ENCODE measurements at regions not wholly inside any gene's neighbourhood (a gene's known extent, or its start where the extent isn't known, plus 50 kb on each side); places are given as distances from the start of the nearest gene placed in this dataset.

- no peak for TF ChIP-seq CTCF (IDR thresholded peaks at IDR 0.05; ENCODE audit: extremely low read depth in 1 of 2, insufficient read depth in 1 of 2, low read depth in 1 of 2, low read length in 2 of 2)
- TF ChIP-seq POLR2A (IDR thresholded peaks at IDR 0.05; ENCODE audit: low read depth, low read length) = no peak
- TF ChIP-seq MYC (IDR thresholded peaks at IDR 0.05; ENCODE audit: low read depth, low read length) = no peak
- no peak for TF ChIP-seq MAX (IDR thresholded peaks at IDR 0.05; ENCODE audit: insufficient read depth, insufficient read length)
- TF ChIP-seq POLR2AphosphoS5 (IDR thresholded peaks at IDR 0.05; ENCODE audit: insufficient read depth, low read depth, low read length) = no peak
- TF ChIP-seq EZH2 (IDR thresholded peaks at IDR 0.05; ENCODE audit: borderline replicate concordance, low read depth, low read length, severe bottlenecking) = no peak
- TF ChIP-seq GATA2 (IDR thresholded peaks at IDR 0.05; ENCODE audit: insufficient read depth, insufficient read length, low read depth, low read length) = no peak
Observed at GRCh38 chr18:38768504-38768903, 1202.9 kb upstream of the CELF4 start.

All from endothelial cell of umbilical vein (primary cell).